ENCODE measurements at regions not wholly inside any gene's neighbourhood (a gene's known extent, or its start where the extent isn't known, plus 50 kb on each side); places are given as distances from the start of the nearest gene placed in this dataset.
A peak's percentile ranks its signal among the peaks of the same experiment; 100 is the strongest.

- DNase-seq (ENCODE audit: low spot score) = no peak
- TF ChIP-seq EZH2phosphoT487 (IDR thresholded peaks at IDR 0.05) (no peak), EZH2 (IDR thresholded peaks at IDR 0.05) (no peak), CTCF (IDR thresholded peaks at IDR 0.05) (no peak)
- Mint-ChIP-seq H3K9me3 (no peaks in the 10 kb centered on the region), H3K36me3 (no peaks in the 10 kb centered on the region), H3K4me1 (peaks cover 3% of the 10 kb centered on the region), H3K4me3 (no peak overlapping the region), H3K27me3 (ENCODE audit: insufficient read depth, low read depth) (peaks cover 11% of the 10 kb centered on the region), H3K27ac (no peak overlapping the region)
- Histone ChIP-seq H3F3A (ENCODE audit: low read depth) (no peaks in the 10 kb centered on the region), H3K9me3 (ENCODE audit: low read depth) (no peaks in the 10 kb centered on the region), H3K27ac (no peak overlapping the region), H2AFZ (replicated peaks) (no peak overlapping the region), H3K9ac (no peak overlapping the region), H3K27me3 (peaks cover 18% of the 10 kb centered on the region), H3K36me3 (no peaks in the 10 kb centered on the region), H3K4me3 (no peak overlapping the region), H3K4me2 (no peak overlapping the region), H4K20me1 (ENCODE audit: low read depth) (no peaks in the 10 kb centered on the region), H3K79me2 (ENCODE audit: low read depth) (no peaks in the 10 kb centered on the region), H3K4me1 (no peaks in the 10 kb centered on the region)
Observed at GRCh38 chr12:4852308-4852707, 57.4 kb upstream of the KCNA1 start.

- H3K27me3 Mint-ChIP-seq (ENCODE audit: insufficient read depth, low read depth) = peaks cover 11% of the 10 kb centered on the region
- no peak overlapping the region for H3K27ac Mint-ChIP-seq
- peaks cover 7% of the 10 kb centered on the region for H3K4me1 Mint-ChIP-seq
- Histone ChIP-seq H4K20me1 (ENCODE audit: low read depth) (no peaks in the 10 kb centered on the region), H3K4me3 (no peak overlapping the region), H3F3A (ENCODE audit: low read depth) (no peaks in the 10 kb centered on the region), H3K27me3 (peaks cover 23% of the 10 kb centered on the region), H3K4me2 (no peak overlapping the region), H2AFZ (replicated peaks) (no peak overlapping the region), H3K9me3 (ENCODE audit: low read depth) (no peaks in the 10 kb centered on the region), H3K4me1 (peaks cover under 1% of the 10 kb centered on the region), H3K79me2 (ENCODE audit: low read depth) (no peaks in the 10 kb centered on the region), H3K36me3 (no peaks in the 10 kb centered on the region), H3K9ac (no peak overlapping the region), H3K27ac (no peak overlapping the region)
- H3K9me3 Mint-ChIP-seq = no peaks in the 10 kb centered on the region
- no peak for DNase-seq (ENCODE audit: low spot score)
- H3K4me3 Mint-ChIP-seq = no peak overlapping the region
- TF ChIP-seq EZH2 (IDR thresholded peaks at IDR 0.05) (no peak), CTCF (IDR thresholded peaks at IDR 0.05) (no peak), EZH2phosphoT487 (IDR thresholded peaks at IDR 0.05) (no peak)
- H3K36me3 Mint-ChIP-seq = no peaks in the 10 kb centered on the region
Observed at GRCh38 chr12:4852911-4853310, 56.8 kb upstream of the KCNA1 start.

GRCh38 chr12:4855121-4855924 is 54.4 kb upstream of the KCNA1 start:
- no peak for TF ChIP-seq EZH2 (IDR thresholded peaks at IDR 0.05)
- peak; percentile 78 for TF ChIP-seq CTCF (IDR thresholded peaks at IDR 0.05)
- Histone ChIP-seq H3K9ac (no peak overlapping the region), H3K27ac (no peak overlapping the region), H3K9me3 (ENCODE audit: low read depth) (no peaks in the 10 kb centered on the region), H3K36me3 (no peaks in the 10 kb centered on the region), H3K4me1 (peaks cover 12% of the 10 kb centered on the region), H3K79me2 (ENCODE audit: low read depth) (no peaks in the 10 kb centered on the region), H3K27me3 (peaks cover 45% of the 10 kb centered on the region), H4K20me1 (ENCODE audit: low read depth) (no peaks in the 10 kb centered on the region), H3K4me3 (no peak overlapping the region), H3F3A (ENCODE audit: low read depth) (peaks cover 6% of the 10 kb centered on the region), H2AFZ (replicated peaks) (peak overlapping the region; percentile 66), H3K4me2 (no peak overlapping the region)
- H3K9me3 Mint-ChIP-seq = no peaks in the 10 kb centered on the region
- no peak overlapping the region for H3K27ac Mint-ChIP-seq
- no peaks in the 10 kb centered on the region for H3K36me3 Mint-ChIP-seq
- H3K27me3 Mint-ChIP-seq (ENCODE audit: insufficient read depth, low read depth) = peaks cover 13% of the 10 kb centered on the region
- peak; percentile 87 for DNase-seq (ENCODE audit: low spot score)
- no peak overlapping the region for H3K4me3 Mint-ChIP-seq
- H3K4me1 Mint-ChIP-seq = peaks cover 26% of the 10 kb centered on the region
